Stomach smooth muscle (tissue), 2 donors: ENCODE measurements at regions not wholly inside any gene's neighbourhood (a gene's known extent, or its start where the extent isn't known, plus 50 kb on each side); places are given as distances from the start of the nearest gene placed in this dataset.

Experiments used
- H3K27ac ChIP-seq: one replicate; pipeline ENCODE4 v1.7.0; 2013; ENCODE audit warnings: mild to moderate bottlenecking, low read length, inconsistent platforms
- H3K27me3 ChIP-seq, 2 donors: one replicate each; pipeline ENCODE4 v1.7.0; 2013; ENCODE audit warnings: low read length in 2 of 2; ENCODE audit not compliant: insufficient read depth in 2 of 2, control insufficient read depth in 1 of 2
- H3K36me3 ChIP-seq, 2 donors: one replicate each; pipeline ENCODE4 v1.7.0; 2013; ENCODE audit warnings: low read length in 2 of 2; ENCODE audit not compliant: control insufficient read depth in 2 of 2, insufficient read depth in 2 of 2
- H3K4me1 ChIP-seq: one replicate; pipeline ENCODE4 v1.7.0; 2013; ENCODE audit warnings: low read length; ENCODE audit not compliant: control insufficient read depth, insufficient read depth
- H3K4me3 ChIP-seq, 2 donors: one replicate each; pipeline ENCODE4 v1.7.0; 2013; ENCODE audit warnings: low read length in 2 of 2
- H3K9ac ChIP-seq, 2 donors: one replicate each; pipeline ENCODE4 v1.7.0; 2013; ENCODE audit warnings: low read length in 2 of 2, mild to moderate bottlenecking in 1 of 2
- H3K9me3 ChIP-seq, 2 donors: one replicate each; pipeline ENCODE4 v1.7.0; 2013; ENCODE audit warnings: low read length in 2 of 2; ENCODE audit not compliant: control insufficient read depth in 2 of 2
- donor health status: healthy.
- donor health status: Pancreatic carcinoma.

GRCh38 chr13:64959276-64959675 is 2270.9 kb downstream of the PCDH9 start:
- H3K27me3 ChIP-seq: no peaks in the 10 kb centered on the region
- no peaks in the 10 kb centered on the region for H3K4me1 ChIP-seq
- no peaks in the 10 kb centered on the region for H3K9me3 ChIP-seq
- H3K4me3 ChIP-seq: no peak overlapping the region
- no peak overlapping the region for H3K27ac ChIP-seq
- no peaks in the 10 kb centered on the region for H3K36me3 ChIP-seq
- H3K9ac ChIP-seq: no peak overlapping the region

GRCh38 chr13:64958106-64958505 is 2272.0 kb downstream of the PCDH9 start:
- H3K27me3 ChIP-seq: no peaks in the 10 kb centered on the region
- H3K9me3 ChIP-seq: no peaks in the 10 kb centered on the region
- no peak overlapping the region for H3K4me3 ChIP-seq
- no peaks in the 10 kb centered on the region for H3K4me1 ChIP-seq
- no peaks in the 10 kb centered on the region for H3K36me3 ChIP-seq
- no peak overlapping the region for H3K27ac ChIP-seq
- no peak overlapping the region for H3K9ac ChIP-seq

- no peaks in the 10 kb centered on the region for H3K36me3 ChIP-seq
- H3K4me3 ChIP-seq: no peak overlapping the region
- no peaks in the 10 kb centered on the region for H3K4me1 ChIP-seq
- H3K9ac ChIP-seq: no peak overlapping the region
- no peaks in the 10 kb centered on the region for H3K27me3 ChIP-seq
- no peak overlapping the region for H3K27ac ChIP-seq
- H3K9me3 ChIP-seq: no peaks in the 10 kb centered on the region
Measured at GRCh38 chr13:64938660-64939059, 2291.5 kb downstream of the PCDH9 start.

GRCh38 chr13:64937302-64937701 is 2292.8 kb downstream of the PCDH9 start:
- Histone ChIP-seq H3K27me3 (no peaks in the 10 kb centered on the region), H3K4me3 (no peak overlapping the region), H3K36me3 (no peaks in the 10 kb centered on the region), H3K9ac (no peak overlapping the region), H3K9me3 (no peaks in the 10 kb centered on the region), H3K4me1 (no peaks in the 10 kb centered on the region), H3K27ac (no peak overlapping the region)

- no peaks in the 10 kb centered on the region for H3K36me3 ChIP-seq
- H3K9me3 ChIP-seq: no peaks in the 10 kb centered on the region
- no peaks in the 10 kb centered on the region for H3K27me3 ChIP-seq
- no peak overlapping the region for H3K27ac ChIP-seq
- no peak overlapping the region for H3K4me3 ChIP-seq
- H3K4me1 ChIP-seq: no peaks in the 10 kb centered on the region
- no peak overlapping the region for H3K9ac ChIP-seq
Measured at GRCh38 chr13:64936879-64937278, 2293.3 kb downstream of the PCDH9 start.

GRCh38 chr13:64935441-64935840 is 2294.7 kb downstream of the PCDH9 start:
- Histone ChIP-seq H3K36me3 (no peaks in the 10 kb centered on the region), H3K4me1 (no peaks in the 10 kb centered on the region), H3K9ac (no peak overlapping the region), H3K27ac (no peak overlapping the region), H3K9me3 (no peaks in the 10 kb centered on the region), H3K4me3 (no peak overlapping the region), H3K27me3 (no peaks in the 10 kb centered on the region)

- H3K9ac ChIP-seq: no peak overlapping the region
- no peaks in the 10 kb centered on the region for H3K36me3 ChIP-seq
- no peaks in the 10 kb centered on the region for H3K9me3 ChIP-seq
- no peak overlapping the region for H3K4me3 ChIP-seq
- H3K27me3 ChIP-seq: no peaks in the 10 kb centered on the region
- H3K4me1 ChIP-seq: no peaks in the 10 kb centered on the region
- H3K27ac ChIP-seq: no peak overlapping the region
Measured at GRCh38 chr13:64934569-64935362, 2295.4 kb downstream of the PCDH9 start.

GRCh38 chr13:64930636-64931035 is 2299.5 kb downstream of the PCDH9 start:
- Histone ChIP-seq H3K9ac (no peak overlapping the region), H3K36me3 (no peaks in the 10 kb centered on the region), H3K27ac (no peak overlapping the region), H3K4me3 (no peak overlapping the region), H3K4me1 (no peaks in the 10 kb centered on the region), H3K9me3 (no peaks in the 10 kb centered on the region), H3K27me3 (no peaks in the 10 kb centered on the region)

- no peaks in the 10 kb centered on the region for H3K36me3 ChIP-seq
- H3K4me1 ChIP-seq: no peaks in the 10 kb centered on the region
- H3K4me3 ChIP-seq: no peak overlapping the region
- H3K9me3 ChIP-seq: no peaks in the 10 kb centered on the region
- no peak overlapping the region for H3K9ac ChIP-seq
- H3K27ac ChIP-seq: no peak overlapping the region
- H3K27me3 ChIP-seq: no peaks in the 10 kb centered on the region
Measured at GRCh38 chr13:64928696-64929499, 2301.2 kb downstream of the PCDH9 start.

- H3K27me3 ChIP-seq: no peaks in the 10 kb centered on the region
- no peak overlapping the region for H3K27ac ChIP-seq
- H3K4me1 ChIP-seq: no peaks in the 10 kb centered on the region
- no peaks in the 10 kb centered on the region for H3K36me3 ChIP-seq
- no peak overlapping the region for H3K9ac ChIP-seq
- H3K9me3 ChIP-seq: no peaks in the 10 kb centered on the region
- no peak overlapping the region for H3K4me3 ChIP-seq
Measured at GRCh38 chr13:64925727-64926126, 2304.4 kb downstream of the PCDH9 start.

GRCh38 chr13:64925284-64925683 is 2304.9 kb downstream of the PCDH9 start:
- Histone ChIP-seq H3K27ac (no peak overlapping the region), H3K9me3 (no peaks in the 10 kb centered on the region), H3K36me3 (no peaks in the 10 kb centered on the region), H3K4me3 (no peak overlapping the region), H3K9ac (no peak overlapping the region), H3K27me3 (no peaks in the 10 kb centered on the region), H3K4me1 (no peaks in the 10 kb centered on the region)
